Esophagus muscularis mucosa (tissue), 4 donors: ENCODE measurements at regions not wholly inside any gene's neighbourhood (a gene's known extent, or its start where the extent isn't known, plus 50 kb on each side); places are given as distances from the start of the nearest gene placed in this dataset.

ENCODE experiments used
- DNase-seq: peaks from one replicate; pipeline ENCODE4 v3.0.0-alpha.2; 2017; ENCODE audit errors: extremely low spot score
- H3K27ac ChIP-seq, 4 donors: fragments of 200-600 bp; sonication (generic); replicated peaks in 1 of 4; 1 replicate in 3 of 4; 2 replicates in 1 of 4; pipeline ENCODE4 v1.5.1; 2016 to 2019; ENCODE audit warnings: mild to moderate bottlenecking in 1 of 4
- H3K27me3 ChIP-seq, 4 donors: fragments of 200-600 bp; sonication (generic); one replicate each; pipeline versions ENCODE4 v1.5.1 to v1.6.0; 2016 to 2019
- H3K36me3 ChIP-seq, 4 donors: fragments of 200-600 bp; sonication (generic); one replicate each; pipeline ENCODE4 v1.5.1; 2016 to 2019
- H3K4me1 ChIP-seq, 4 donors: fragments of 200-600 bp; sonication (generic); one replicate each; pipeline ENCODE4 v1.5.1; 2016 to 2019
- H3K4me3 ChIP-seq, 4 donors: fragments of 200-600 bp; sonication (generic); 1 replicate in 2 of 4; 2 replicates in 2 of 4; pipeline ENCODE4 v1.5.1; 2016 to 2019; ENCODE audit warnings: mild to moderate bottlenecking in 4 of 4, moderate library complexity in 1 of 4
- H3K9me3 ChIP-seq, 4 donors: fragments of 200-600 bp; sonication (generic); 1 replicate in 3 of 4; 2 replicates in 1 of 4; pipeline ENCODE4 v1.5.1; 2016 to 2019
- EP300 ChIP-seq: sonication (generic); formaldehyde crosslinking; IDR thresholded peaks from one replicate; pipeline ENCODE4 v1.6.1; 2017; ENCODE audit warnings: antibody characterized with exemption
- POLR2A ChIP-seq: fragments of 450-650 bp; IDR thresholded peaks from one replicate; pipeline ENCODE4 v1.6.1; 2017; ENCODE audit warnings: antibody characterized with exemption, moderate library complexity, mild to moderate bottlenecking, low read depth
- POLR2AphosphoS5 ChIP-seq, 2 donors: sonication (generic); formaldehyde crosslinking; IDR thresholded peaks; one replicate each; pipeline ENCODE4 v1.6.1; 2017; ENCODE audit warnings: antibody characterized with exemption in 2 of 2
- WGBS: methylation state at CpG from one replicate; pipeline ENCODE4 v1.1.5; 2018; 5-methylcytosine and 5-hydroxymethylcytosine counted together
- intact Hi-C: fragments of 100-400 bp; cut with DNase I; formaldehyde crosslinking; loops from one replicate; pipeline ENCODE4 v1.15.1; 2023
- TF ChIP-seq, protein P1 (sequence below), 3 experiments: fragments of 200-600 bp in 2 of 3; fragments of 450-650 bp in 1 of 3; sonication (generic) in 2 of 3; IDR thresholded peaks; one replicate each; pipeline ENCODE4 v1.5.1; 2017 to 2019; ENCODE audit warnings: antibody characterized with exemption in 3 of 3, mild to moderate bottlenecking in 2 of 3, moderate library complexity in 1 of 3

DNA sequence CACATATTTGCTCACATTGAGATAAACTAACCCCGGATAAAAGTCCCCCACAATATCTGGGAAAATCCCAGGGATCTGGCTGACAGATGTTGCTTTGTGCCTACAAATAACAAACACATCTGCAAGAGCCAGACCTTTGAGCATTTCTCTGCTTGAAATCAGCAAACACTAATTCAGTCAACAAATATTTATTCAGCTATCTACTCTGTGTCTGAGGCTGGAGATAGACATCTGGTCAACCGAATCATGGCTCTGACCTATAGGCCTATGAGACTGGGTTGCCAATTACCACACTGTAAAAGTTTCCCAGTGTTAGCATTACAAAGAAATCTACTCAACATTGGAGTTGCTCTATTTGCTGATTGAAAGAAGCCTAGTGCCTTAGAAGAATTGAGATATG, 201.1 kb upstream of the CADPS start:
- Histone ChIP-seq H3K27ac (no peak overlapping the region), H3K27me3 (no peaks in the 10 kb centered on the region), H3K36me3 (no peaks in the 10 kb centered on the region), H3K4me1 (no peaks in the 10 kb centered on the region), H3K9me3 (no peaks in the 10 kb centered on the region), H3K4me3 (no peak overlapping the region)
- TF ChIP-seq EP300 (no peak), POLR2A (no peak), POLR2AphosphoS5 (IDR thresholded peaks at IDR 0.05) (no peak)
- TF ChIP-seq, protein P1, sequence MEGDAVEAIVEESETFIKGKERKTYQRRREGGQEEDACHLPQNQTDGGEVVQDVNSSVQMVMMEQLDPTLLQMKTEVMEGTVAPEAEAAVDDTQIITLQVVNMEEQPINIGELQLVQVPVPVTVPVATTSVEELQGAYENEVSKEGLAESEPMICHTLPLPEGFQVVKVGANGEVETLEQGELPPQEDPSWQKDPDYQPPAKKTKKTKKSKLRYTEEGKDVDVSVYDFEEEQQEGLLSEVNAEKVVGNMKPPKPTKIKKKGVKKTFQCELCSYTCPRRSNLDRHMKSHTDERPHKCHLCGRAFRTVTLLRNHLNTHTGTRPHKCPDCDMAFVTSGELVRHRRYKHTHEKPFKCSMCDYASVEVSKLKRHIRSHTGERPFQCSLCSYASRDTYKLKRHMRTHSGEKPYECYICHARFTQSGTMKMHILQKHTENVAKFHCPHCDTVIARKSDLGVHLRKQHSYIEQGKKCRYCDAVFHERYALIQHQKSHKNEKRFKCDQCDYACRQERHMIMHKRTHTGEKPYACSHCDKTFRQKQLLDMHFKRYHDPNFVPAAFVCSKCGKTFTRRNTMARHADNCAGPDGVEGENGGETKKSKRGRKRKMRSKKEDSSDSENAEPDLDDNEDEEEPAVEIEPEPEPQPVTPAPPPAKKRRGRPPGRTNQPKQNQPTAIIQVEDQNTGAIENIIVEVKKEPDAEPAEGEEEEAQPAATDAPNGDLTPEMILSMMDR (IDR thresholded peaks at IDR 0.05): no peak
- intact Hi-C loops: no loop called here
- no peak for DNase-seq
- WGBS: 85% methylated on average over 2 of the region's 2 CpGs

DNA sequence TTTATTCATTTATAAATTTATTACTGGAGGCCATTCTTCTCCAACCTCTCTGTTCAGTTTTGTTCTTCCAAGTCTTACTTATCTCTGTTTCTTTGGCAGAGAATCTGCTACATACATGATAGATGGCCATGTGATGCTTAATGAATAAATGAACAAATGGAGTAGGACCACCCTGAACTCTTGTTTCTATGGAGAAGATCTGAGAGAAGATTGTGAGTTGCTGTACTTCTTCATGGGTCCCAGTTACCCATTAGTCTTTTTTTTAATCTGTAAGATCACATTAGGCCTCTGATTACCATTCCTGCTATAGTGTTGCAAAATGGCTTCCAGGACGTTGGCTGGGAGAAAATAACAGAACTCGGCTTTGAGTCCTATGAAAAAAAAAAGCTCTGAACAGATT, 191.9 kb upstream of the SYNPR start:
- H3K9me3 ChIP-seq: peaks cover 0 to 15% (median 0%) of the 10 kb centered on the region in 4 donors
- H3K27me3 ChIP-seq: no peaks in the 10 kb centered on the region
- no peak overlapping the region for H3K27ac ChIP-seq
- H3K4me1 ChIP-seq: no peaks in the 10 kb centered on the region
- TF ChIP-seq POLR2AphosphoS5 (IDR thresholded peaks at IDR 0.05): no peak
- no peak for TF ChIP-seq EP300
- TF ChIP-seq, protein P1 (IDR thresholded peaks at IDR 0.05): no peak
- no peak for TF ChIP-seq POLR2A
- WGBS: 61% methylated on average over 2 of the region's 2 CpGs
- H3K4me3 ChIP-seq: no peak overlapping the region
- H3K36me3 ChIP-seq: no peaks in the 10 kb centered on the region
- intact Hi-C loops: no loop called here
- no peak for DNase-seq

DNA sequence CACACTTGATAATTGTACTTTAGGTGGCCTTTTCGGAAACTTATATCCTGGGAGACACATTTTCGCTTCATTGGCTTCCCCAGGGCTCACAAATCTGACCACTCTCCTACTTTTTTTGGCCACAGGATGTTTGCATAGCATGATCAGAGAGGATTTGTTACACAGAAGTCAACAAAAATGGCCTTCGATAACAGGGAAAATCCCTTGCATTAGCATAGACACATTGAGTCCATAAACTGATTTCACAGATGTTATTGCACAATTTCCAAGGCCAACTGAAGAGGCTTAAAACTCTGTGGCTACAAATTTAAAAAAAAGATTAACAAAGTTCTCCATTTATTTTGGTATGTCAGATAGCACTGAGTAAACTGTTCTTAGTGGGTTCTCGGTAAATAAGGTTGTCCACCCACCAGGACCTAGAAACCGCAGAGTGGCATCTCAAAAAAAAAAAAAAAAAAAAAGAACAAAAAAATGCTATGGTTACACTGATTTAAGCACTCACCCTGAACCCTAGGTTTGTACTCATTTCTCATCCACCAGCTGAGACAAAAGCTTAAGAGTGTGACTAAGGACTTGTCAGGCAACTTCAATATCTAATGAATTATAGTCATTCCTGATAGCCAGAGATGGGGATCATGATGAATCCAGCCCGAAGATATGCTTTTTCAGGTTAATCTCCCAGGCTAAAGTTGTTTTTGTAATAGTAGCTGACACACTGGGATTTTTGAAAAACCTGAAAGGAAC, 188.9 kb upstream of the SYNPR start:
- H3K27me3 ChIP-seq: no peaks in the 10 kb centered on the region
- H3K4me3 ChIP-seq: no peak overlapping the region
- no peaks in the 10 kb centered on the region for H3K36me3 ChIP-seq
- WGBS: 82% methylated on average over 6 of the region's 6 CpGs
- H3K27ac ChIP-seq: no peak overlapping the region
- DNase-seq: no peak
- H3K9me3 ChIP-seq: no peaks in the 10 kb centered on the region
- no peaks in the 10 kb centered on the region for H3K4me1 ChIP-seq
- no peak for TF ChIP-seq POLR2AphosphoS5 (IDR thresholded peaks at IDR 0.05)
- TF ChIP-seq EP300: no peak
- TF ChIP-seq, protein P1 (IDR thresholded peaks at IDR 0.05): no peak
- no peak for TF ChIP-seq POLR2A
- intact Hi-C loops: no loop called here

DNA sequence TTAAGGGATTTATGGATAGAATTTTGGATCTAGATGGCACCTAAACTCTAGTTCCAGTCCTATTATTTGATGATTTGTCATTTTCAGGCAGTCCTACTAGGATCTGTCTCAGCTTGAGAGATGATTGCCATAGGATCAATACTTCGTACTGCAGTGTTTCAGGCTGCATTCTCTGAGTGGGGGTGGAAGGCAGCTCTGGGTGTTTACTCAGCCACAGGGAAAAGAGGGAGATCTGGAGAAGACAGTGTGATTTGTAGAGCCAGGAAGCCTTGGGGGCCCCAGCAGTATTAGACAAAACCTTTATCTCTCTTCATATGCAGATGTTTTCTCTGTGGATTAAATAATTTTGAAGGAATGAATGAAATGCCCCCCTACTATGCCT, 188.4 kb upstream of the SYNPR start:
- WGBS: 13% methylated on average over 1 of the region's 1 CpG
- TF ChIP-seq POLR2AphosphoS5 (IDR thresholded peaks at IDR 0.05) (no peak), POLR2A (no peak), EP300 (no peak)
- TF ChIP-seq, protein P1 (IDR thresholded peaks at IDR 0.05): no peak
- no peaks in the 10 kb centered on the region for H3K36me3 ChIP-seq
- no peaks in the 10 kb centered on the region for H3K27me3 ChIP-seq
- H3K27ac ChIP-seq: no peak overlapping the region
- H3K4me3 ChIP-seq: no peak overlapping the region
- H3K4me1 ChIP-seq: no peaks in the 10 kb centered on the region
- DNase-seq: no peak
- intact Hi-C loops: no loop called here
- H3K9me3 ChIP-seq: no peaks in the 10 kb centered on the region

DNA sequence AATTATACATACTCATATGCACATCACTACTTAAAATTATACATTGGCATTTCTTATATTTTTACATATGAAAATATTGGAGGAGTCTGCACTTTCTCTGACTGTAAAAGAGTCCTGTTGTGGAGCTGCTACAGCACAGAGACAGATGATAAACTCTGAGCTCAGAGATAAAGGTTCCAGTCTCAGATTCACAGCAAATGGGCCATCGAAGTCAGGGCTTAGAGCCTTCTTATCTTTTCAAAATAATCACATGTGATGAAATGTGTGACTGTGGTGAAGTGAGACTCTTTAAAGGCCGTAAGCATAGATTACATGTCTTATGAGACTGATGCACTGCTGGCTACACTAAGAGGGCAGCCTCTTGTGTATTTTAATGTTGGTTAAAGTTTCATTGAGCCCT, 187.5 kb upstream of the SYNPR start:
- intact Hi-C loops: no loop called here
- no peak overlapping the region for H3K27ac ChIP-seq
- H3K4me1 ChIP-seq: no peaks in the 10 kb centered on the region
- H3K27me3 ChIP-seq: no peaks in the 10 kb centered on the region
- no peak overlapping the region for H3K4me3 ChIP-seq
- H3K9me3 ChIP-seq: no peaks in the 10 kb centered on the region
- TF ChIP-seq POLR2AphosphoS5 (IDR thresholded peaks at IDR 0.05) (no peak), EP300 (no peak)
- TF ChIP-seq, protein P1 (IDR thresholded peaks at IDR 0.05): no peak
- DNase-seq: no peak
- H3K36me3 ChIP-seq: no peaks in the 10 kb centered on the region
- 19% methylated on average over 2 of the region's 2 CpGs for WGBS
